ENCODE measurements at regions not wholly inside any gene's neighbourhood (a gene's known extent, or its start where the extent isn't known, plus 50 kb on each side); places are given as distances from the start of the nearest gene placed in this dataset.

GRCh38 chr20:19918965-19919329 lies 98.2 kb upstream of the NAA20 start:
- TF ChIP-seq POLR2AphosphoS5 (IDR thresholded peaks at IDR 0.05; ENCODE audit: borderline replicate concordance, low read depth, low read length) (no peak), EZH2 (IDR thresholded peaks at IDR 0.05) (no peak), FOXP2 (optimal IDR thresholded peaks at IDR 0.05; ENCODE audit: control extremely low read depth, extremely low read length, insufficient read depth) (no peak)
